GM18502 (cell line): ENCODE measurements at regions not wholly inside any gene's neighbourhood (a gene's known extent, or its start where the extent isn't known, plus 50 kb on each side); places are given as distances from the start of the nearest gene placed in this dataset.
A peak's percentile ranks its signal among the peaks of the same experiment; 100 is the strongest.

ENCODE experiments used
- ATAC-seq: cut with Tn5 transposase; IDR thresholded peaks from one replicate; pipeline ENCODE4 v1.9.1; 2021; ENCODE audit warnings: mild to moderate bottlenecking; ENCODE audit not compliant: unreplicated experiment, poor library complexity

DNA sequence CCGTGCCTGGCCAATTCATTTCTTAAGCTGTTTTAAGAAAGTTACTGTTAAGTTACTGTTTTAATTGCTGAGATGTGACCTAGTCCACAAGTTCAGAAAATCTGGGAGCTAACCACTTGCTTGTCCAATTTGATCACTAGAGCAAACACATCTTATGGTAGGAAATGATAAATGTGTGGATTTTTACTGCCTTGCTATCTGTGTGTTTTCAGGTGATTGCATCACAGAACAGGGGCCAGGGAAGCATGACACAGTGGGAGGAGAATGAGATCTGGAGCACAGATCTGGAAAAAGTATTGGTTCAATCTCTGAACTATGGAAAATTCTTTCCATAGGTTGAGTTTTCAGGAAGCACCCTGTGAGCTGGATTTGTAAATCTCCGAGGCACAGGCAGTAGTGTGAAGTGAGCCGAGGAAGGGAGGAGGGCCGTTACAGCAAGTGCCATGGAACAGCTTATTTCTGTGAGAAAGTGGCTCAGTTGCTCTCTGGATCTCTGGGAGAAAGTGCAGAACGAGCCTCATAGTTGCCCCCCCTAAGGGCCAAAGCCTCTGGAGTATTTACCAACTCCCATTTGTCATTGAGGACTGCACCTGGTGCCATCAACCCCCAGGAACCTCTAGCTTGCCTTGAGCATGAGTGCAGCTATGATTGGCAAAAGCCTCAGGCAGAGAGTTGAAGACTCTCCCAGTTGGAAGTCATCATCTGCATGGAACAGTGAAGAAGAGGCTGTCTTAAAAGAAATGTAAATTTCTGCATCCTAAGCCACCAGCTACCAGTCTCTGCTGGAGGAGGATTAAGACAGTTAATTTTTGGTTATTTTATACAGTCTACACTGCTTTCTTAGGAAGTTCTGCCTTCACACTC is 161.8 kb upstream of the CLINT1 start:
- no peak for ATAC-seq

DNA sequence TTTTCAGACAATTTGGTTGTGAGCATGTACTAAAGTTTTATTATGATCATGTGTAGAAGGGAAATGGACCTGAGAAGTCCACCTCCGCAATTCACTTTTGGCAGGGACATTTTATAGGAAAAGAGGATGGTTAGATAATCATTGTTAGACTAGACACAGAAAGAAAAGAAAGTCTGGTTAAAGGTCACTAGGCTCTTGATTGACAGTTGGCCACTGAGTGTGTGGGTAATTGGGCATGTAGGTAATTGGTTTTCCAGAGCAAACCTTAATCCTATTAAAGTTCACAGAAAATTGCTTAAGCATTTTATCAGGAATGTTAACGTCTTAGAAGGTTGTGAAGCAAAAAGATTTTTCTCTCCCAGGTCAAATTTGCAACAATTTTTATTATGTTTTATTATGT is 158.5 kb upstream of the CLINT1 start:
- ATAC-seq, result no peak

DNA sequence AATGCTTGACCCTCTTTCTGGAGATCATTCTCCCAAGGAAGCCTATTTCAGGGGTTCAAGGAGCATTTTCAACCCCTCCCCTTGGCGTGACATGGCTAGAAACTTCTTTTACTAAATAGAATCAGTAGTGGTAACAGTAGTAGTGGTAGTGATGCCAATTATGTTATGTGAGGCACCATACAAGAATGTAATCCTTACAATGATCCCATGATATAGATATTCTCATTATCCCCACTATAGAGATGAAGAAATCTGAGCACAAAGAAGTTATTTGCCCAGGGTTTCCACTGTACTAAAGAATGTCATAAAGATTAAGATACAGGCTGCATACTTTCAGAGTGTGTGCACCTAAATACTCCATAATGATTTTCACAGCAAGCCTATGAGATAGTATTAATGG is 155.4 kb upstream of the CLINT1 start:
- no peak for ATAC-seq

DNA sequence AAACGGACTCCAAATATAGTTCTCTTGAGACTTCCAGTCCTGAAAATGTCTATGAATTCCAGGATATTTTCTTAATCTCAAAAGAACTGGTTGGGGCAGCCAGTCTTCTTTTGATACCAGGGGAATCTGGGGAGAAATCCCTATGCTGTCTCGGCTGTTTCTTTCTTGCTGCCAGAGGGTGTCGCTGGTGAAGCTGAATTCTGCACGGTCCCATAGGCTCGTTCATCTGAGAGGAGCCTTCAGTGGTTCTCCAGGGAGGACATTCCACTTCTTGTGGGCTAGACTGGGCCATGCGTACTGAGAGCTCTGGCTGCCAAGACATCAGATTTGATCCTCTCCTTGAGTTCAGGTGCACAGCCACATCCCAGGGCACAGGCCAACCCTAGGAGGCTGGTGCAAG is 155.0 kb upstream of the CLINT1 start:
- no peak for ATAC-seq

DNA sequence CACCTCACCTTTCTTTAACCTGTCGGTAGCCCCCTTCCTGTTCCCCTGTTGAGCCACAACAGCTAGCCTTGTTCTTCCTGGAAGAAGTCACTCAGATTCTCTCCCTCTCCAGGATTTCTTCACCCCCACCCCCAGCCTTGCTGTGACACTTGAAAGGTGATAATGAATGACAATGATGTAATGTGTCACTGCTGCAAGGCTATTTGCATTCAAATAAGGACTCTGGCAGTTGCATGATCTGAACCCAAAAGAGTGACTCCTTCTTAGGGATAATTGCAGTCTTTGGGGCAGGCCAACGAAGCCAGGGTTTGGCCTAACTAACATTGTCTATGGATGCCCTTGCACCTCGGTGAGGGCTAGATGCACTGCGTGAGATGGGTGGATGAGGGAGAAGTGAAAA is 154.4 kb upstream of the CLINT1 start:
- ATAC-seq, result no peak

DNA sequence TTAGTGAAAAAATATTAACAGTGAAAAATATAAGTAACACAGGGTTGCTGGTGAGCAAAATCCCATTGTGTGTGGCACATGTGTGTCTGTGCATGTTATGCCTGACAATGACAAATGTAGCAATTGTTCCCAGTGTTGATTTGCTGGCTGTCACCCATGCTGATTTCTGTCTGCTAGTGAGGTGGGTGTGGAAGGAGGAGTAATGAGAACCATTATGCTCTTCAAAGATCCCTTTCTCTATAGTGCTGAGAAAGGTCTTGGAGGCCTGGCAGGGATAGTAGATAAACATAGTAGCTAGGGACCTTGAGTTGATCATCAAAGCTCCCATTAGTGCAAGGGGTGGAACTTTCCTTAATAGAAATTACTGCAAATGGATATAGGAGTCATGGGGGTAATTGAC is 152.5 kb upstream of the CLINT1 start:
- no peak for ATAC-seq

DNA sequence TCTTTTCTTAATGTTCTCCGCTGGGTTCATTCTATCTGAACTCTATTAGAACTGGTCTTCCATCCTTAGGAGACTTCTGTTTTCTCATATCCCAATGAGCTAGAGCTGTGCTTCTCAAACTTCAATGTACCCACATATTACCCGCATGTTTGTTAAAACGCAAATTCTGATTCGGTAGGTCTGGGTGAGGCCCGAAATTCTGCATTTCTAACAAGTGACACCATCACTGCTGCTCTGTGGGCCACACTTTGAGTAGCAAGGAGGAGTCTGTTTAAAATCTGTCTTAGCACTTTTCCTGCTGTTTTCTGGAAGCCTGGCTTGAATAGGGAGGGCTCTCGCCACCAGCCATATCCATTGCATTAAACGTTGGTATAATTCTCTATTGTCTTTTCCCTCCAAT is 151.9 kb upstream of the CLINT1 start:
- ATAC-seq, result no peak

DNA sequence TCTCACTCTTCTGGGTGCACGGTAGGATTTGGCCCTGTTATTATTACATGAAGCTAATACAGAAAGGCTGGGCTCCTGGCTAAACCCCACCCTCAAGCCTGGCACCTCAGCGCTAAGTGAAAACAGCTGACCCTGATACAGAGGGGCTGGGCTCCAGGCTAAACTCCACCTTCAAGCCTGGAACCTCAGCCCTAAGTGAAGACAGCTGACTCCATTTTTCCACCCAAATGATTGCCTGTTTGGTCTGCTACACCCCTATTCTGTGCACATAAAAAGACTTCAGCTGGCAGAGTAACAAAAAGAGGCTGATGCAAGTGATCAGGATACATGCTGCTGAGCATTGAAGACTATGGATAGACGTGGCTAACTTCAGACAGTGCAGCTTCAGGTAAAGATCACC is 148.4 kb upstream of the CLINT1 start:
- no peak for ATAC-seq

DNA sequence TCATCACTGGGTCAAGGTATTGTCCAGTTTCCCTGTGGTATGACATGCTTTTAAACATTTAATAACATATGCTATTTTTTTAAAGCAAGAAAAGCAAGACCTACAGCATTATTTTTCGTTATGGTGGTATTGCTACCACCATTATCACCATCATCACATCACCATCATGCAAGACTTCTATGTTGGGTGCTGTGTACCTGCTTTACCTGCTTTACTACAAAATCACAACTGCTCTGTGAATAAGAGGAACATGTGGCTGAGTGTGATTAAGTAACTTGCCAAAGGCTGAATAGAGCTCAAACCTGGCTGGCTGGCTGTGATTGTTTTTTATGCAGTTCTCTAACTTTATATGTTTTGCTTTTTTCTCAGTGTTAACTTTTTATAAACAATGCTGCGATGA is 140.8 kb upstream of the CLINT1 start:
- no peak for ATAC-seq

DNA sequence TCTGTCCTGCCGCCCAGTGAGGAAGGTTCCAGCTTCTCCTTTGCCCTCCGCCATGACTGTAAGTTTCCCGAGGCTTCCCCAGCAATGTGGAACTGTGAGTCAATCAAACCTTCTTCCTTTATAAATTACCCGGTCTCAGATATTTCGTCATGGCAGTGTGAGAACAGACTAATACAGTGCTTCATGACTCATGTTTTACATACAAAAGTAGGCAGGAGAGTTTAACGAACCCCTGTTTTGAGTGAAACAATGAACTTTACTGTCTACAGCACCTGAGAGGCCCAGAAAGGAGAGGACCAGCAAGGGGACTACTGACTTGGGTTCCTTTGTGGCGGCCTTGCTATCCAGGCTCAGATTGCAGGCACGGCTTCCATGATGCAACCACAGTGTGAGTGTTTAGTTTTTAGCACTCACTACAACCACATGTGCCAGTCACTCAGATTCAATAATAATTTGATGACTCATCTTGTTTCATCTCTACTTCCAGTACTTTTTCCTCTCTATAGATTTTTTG is 139.1 kb upstream of the CLINT1 start:
- ATAC-seq, result no peak

DNA sequence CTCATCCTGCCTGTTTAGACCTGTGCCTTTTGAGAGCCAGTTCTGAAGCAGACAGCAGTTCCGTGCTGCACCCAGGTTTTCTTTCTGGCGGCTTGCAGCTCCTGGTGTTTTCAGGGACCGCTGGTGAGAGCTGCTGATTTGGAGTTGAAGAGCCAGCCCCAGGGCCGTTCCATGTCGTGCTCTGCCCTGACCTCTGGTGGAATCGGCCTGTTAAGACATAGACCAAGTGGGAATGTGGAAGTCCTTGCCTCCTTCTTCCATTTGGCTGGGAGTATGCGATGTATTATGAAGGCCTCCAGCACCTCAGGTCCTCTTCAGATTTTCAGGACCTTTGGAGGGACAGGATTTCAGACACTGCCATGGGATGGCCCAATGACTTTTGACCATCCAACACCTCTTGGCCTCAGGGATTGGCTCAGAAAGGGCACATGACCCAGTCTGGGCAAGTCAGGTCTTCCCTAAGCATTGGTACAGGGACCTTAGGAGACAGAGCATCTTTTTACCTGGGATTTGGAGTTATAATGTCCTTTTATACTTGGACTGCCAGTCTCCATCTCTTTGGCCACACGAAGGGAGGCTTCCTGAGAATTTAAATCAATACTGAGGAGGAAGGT is 136.1 kb upstream of the CLINT1 start:
- peak; percentile 78 for ATAC-seq

DNA sequence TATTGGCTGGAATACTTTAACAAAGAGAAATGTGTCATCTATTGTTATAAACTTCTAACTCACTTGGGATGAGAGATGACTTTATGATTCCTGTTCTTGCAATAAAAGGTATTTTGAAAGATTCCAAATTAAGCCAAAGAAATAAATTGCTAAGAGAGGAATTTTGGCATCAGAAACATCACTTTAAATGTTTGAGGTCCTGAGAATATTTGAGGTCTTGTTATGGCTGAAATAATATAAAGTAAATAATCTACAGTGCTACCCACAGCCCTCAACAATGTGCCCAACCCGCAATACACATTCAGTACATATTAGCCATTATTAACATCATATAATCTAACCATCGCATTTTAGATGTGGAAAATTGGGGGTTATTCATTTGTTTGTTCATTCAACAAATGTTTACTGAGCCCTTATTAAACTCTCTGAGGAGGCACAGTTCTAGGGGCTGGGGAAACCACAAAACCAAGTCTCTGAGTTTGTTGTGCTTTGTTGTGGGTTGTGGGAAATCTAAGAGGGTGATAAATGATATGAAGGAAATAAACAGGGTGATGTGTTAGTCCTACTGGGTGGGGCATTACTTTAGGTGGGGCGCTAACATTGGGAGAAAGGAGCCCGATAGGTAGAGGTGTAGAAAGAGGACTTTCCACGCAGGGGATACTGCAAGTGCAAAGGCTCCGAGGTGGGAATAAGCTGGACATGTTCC is 135.2 kb upstream of the CLINT1 start:
- no peak for ATAC-seq

DNA sequence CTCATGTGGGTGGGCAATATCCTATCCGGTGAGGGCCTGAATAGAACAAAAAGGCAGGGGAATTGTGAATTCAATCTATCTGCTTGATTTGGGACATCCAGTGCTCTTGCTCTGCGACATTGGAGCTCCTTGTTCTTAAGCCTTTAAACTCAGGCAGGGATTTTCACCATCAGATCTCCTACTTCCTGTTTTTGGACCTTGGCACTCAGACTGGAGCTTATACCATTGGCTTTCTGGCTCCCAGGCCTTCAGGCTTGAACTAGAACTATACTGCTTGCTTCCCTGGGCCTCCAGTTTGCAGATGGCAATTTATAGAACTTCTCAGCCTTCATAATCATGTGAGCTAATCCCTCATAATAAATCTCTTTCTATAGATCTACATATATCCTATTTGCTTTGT is 134.3 kb upstream of the CLINT1 start:
- ATAC-seq, result no peak

DNA sequence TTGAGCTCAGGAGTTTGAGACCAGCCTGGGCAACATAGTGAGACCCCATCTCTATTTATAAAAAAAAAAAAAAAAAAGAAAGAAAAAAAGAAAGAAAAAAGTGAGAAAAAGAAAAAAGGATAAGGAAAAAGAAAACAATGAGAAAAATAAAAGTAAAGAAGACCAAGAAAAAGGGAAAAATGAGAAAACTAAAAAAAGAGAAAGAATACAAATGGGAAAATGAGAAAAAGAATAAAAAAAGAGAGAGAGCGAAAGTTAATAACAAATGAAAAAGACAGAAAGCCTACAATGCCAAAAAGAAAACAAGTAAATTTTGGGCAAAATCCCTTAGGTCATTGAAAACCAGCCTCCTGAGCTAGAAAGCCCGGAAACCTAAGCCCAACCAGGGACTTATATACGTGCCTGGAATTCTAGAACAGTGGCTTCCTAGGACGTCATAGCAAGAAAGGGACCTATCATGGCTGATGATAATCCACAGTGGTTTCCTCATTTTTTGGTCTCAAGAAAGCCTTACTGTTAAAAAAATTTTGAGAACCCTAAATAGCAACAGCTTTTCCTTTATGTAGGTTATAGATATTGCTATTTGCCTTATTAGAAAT is 131.7 kb upstream of the CLINT1 start:
- no peak for ATAC-seq

DNA sequence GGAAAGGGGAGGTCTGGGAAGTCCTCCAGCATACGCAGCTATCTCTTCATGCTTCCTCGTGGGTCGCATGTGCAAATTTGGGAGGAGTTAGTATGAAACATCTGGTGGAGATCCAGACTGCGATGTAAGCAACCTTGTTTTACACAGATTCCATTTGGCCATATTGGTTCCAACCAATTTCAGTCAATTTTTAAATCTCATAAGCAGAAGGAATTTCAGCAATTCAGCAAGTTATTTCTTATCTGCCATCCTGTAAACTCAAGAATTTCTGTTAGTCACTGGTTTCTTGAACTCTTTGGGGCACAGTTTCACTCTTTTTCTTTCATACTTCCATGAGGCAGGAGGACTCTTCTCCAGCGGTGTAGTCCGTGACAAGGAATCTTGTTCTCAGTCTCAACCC is 130.4 kb upstream of the CLINT1 start:
- no peak for ATAC-seq

DNA sequence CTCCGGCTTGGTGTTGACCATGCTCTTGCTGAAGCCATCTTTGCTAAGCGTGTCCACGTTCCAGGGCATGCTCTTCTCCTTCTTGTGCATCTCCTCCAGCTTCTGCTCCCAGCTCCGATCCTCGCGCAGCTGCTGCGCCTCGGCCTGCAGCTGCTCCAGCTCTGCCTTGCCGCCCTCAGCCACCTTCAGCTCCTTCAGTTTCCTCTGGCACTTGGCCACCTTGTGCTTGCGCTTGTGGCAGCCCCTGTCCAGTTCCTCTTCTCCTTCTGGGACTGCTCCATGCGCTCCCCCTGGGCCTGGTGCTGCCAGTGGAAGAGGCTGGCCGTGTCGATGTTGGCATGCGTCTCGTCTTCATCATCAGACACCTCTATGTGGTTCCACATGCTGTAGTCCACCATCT is 128.3 kb upstream of the CLINT1 start:
- ATAC-seq, result no peak

DNA sequence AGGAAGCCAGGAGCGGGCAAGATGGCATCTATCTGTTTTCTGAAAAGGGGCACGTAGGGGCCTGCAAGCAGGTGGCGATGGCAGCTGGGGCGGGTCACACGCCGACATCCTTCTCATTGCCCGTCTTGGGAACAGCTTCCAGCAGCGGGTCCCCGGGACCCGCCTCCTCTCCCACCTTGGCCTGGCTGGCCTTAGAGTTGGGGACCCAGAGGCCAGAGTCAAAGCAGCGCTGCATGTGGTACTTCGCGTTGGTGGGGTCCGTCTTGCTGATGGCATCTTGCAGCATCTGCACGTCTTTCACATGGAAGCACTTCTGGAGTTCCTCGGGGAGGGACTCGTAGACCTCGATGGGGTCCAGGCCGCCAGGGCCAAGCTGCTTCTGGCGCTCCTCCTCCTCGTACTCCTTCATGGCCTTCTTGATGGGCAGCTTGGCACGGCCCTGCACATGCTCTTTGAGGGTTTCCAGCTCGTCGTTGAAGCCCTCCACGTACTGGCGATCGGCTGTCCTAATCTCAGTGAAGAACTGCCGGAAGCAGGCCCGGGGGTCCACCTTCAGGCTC is 127.6 kb upstream of the CLINT1 start:
- ATAC-seq, result no peak

DNA sequence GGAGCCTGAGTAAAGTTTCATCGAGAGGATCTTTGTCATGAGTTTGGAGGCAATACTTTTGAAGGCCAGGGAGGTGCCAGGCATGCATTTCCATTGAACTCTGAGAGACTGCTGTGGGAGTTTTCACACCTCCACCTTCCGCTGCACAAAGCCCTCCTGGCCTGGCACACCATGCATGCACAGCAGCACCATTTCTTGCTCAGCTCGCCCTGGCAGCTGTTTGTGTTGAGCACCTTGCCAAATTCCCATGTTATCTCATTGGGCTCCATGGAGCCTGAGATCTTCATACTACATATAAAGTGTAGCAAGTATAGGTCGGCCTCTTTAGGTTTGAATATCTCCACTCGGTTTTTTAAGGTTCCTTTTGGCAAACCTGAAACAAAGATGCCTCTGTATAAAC is 125.7 kb upstream of the CLINT1 start:
- no peak for ATAC-seq

DNA sequence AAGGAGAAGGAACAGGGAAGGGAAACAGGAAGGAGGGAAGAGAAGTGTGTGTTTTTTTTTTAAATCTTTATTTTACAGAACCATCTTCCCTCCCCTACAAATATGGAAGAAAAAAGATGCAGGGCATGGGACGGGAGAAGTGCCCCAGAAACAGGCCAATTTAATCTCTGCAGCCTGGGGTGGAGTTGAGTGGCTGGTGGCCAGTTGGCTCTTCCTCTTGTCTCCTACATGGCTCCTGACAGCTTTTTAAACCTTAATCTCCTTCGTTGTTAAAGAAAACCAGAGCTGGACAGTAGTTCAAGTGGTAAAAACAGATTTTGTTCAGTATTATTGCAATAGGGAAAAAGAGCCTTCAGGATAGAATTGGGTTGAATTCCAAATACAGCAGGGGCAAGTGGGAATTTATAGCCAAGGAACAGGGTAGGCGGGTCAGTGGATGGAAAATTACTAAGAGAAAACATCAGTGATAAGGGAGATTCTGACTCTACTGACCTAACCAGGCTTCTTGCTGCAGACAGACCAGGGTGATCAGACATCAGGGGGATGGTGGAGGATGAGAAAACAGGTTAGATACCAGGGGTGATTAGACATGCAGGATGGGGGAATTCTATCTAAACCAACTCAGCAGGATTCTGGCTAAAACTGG is 125.1 kb upstream of the CLINT1 start:
- no peak for ATAC-seq

DNA sequence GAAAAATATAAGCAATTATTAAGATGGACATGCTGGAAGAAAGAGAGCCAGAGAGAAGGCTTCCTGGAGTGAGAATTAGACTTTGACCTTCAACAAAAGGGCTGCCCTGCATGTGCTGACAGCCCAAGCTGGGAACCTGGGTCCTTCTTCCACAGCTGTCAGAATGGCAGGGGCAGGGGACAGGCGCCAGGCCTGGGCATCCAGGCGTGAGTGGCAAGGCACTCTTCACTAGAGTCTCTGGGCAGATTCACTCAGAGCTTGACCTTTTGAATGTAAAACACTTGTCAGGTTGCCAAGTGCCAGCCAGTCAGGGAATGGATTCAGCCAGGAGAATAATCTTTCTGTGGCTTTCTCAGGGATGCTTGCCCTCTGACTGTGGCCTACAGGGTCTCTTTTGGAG is 119.1 kb upstream of the CLINT1 start:
- ATAC-seq, result no peak
